Thyroid gland (tissue), 4 donors: ENCODE measurements at regions not wholly inside any gene's neighbourhood (a gene's known extent, or its start where the extent isn't known, plus 50 kb on each side); places are given as distances from the start of the nearest gene placed in this dataset.

Experiments
- DNase-seq, 2 donors: peaks; one replicate each; pipeline ENCODE4 v3.0.0-alpha.2; 2019
- H3K27ac ChIP-seq, 3 donors: fragments of 200-600 bp; sonication (generic); 1 replicate in 2 of 3; 2 replicates in 1 of 3; pipeline ENCODE4 v1.5.1; 2016 to 2019; ENCODE audit warnings: mild to moderate bottlenecking in 1 of 3, moderate library complexity in 1 of 3
- H3K27me3 ChIP-seq: fragments of 200-600 bp; sonication (generic); one replicate; pipeline ENCODE4 v1.5.1; 2019
- H3K36me3 ChIP-seq, 2 donors: fragments of 200-600 bp; sonication (generic); one replicate each; pipeline ENCODE4 v1.5.1; 2016 to 2019
- H3K4me1 ChIP-seq, 2 donors: fragments of 200-600 bp; sonication (generic); one replicate each; pipeline ENCODE4 v1.5.1; 2017 to 2019
- H3K4me3 ChIP-seq, 3 donors: fragments of 200-600 bp; sonication (generic); replicated peaks in 1 of 3; 1 replicate in 2 of 3; 2 replicates in 1 of 3; pipeline ENCODE4 v1.5.1; 2016; ENCODE audit warnings: mild to moderate bottlenecking in 1 of 3
- H3K9me3 ChIP-seq: fragments of 200-600 bp; sonication (generic); one replicate; pipeline ENCODE4 v1.5.1; 2017
- CTCF ChIP-seq, 6 experiments: fragments of 200-600 bp in 3 of 6; fragments of 450-650 bp in 3 of 6; sonication (generic) in 3 of 6; IDR thresholded peaks; one replicate each; pipeline ENCODE4 v1.5.1; 2016 to 2019; ENCODE audit warnings: antibody characterized with exemption in 6 of 6, mild to moderate bottlenecking in 2 of 6, inconsistent platforms in 1 of 6, moderate library complexity in 1 of 6
- POLR2A ChIP-seq, 2 donors: fragments of 450-650 bp; IDR thresholded peaks; one replicate each; pipeline ENCODE4 v1.6.1; 2017; ENCODE audit warnings: antibody characterized with exemption in 2 of 2, mild to moderate bottlenecking in 2 of 2, moderate library complexity in 1 of 2
- WGBS, 2 donors: methylation state at CpG; one replicate each; pipeline ENCODE4 v1.1.5; 2017; 5-methylcytosine and 5-hydroxymethylcytosine counted together
- intact Hi-C: fragments of 100-400 bp; cut with DNase I; formaldehyde crosslinking; loops from one replicate; pipeline ENCODE4 v1.15.1; 2023

- 89 to 92% methylated on average over 3 of the region's 3 CpGs for WGBS, 2 donors
- Histone ChIP-seq H3K27me3 (no peaks in the 10 kb centered on the region), H3K36me3 (no peaks in the 10 kb centered on the region), H3K4me3 (no peak overlapping the region), H3K9me3 (no peaks in the 10 kb centered on the region), H3K4me1 (no peaks in the 10 kb centered on the region), H3K27ac (no peak overlapping the region)
- DNase-seq = no peak
- intact Hi-C loops = no loop called here
- TF ChIP-seq POLR2A (IDR thresholded peaks at IDR 0.05) = no peak
- no peak for TF ChIP-seq CTCF (IDR thresholded peaks at IDR 0.05)
These were observed 105.7 kb upstream of the LUZP2 start for GRCh38 chr11:24391167-24391566.

- Histone ChIP-seq H3K9me3 (no peaks in the 10 kb centered on the region), H3K36me3 (no peaks in the 10 kb centered on the region), H3K27ac (no peak overlapping the region), H3K27me3 (no peaks in the 10 kb centered on the region), H3K4me3 (no peak overlapping the region), H3K4me1 (no peaks in the 10 kb centered on the region)
- DNase-seq = no peak
- 87 to 93% methylated on average over 10 of the region's 10 CpGs for WGBS, 2 donors
- intact Hi-C loops = no loop called here
- TF ChIP-seq CTCF (IDR thresholded peaks at IDR 0.05) = no peak
- TF ChIP-seq POLR2A (IDR thresholded peaks at IDR 0.05) = no peak
These were observed 96.7 kb upstream of the LUZP2 start for GRCh38 chr11:24400059-24400665.

- 67% methylated on average over 6 of the region's 6 CpGs for WGBS, 2 donors
- TF ChIP-seq CTCF (IDR thresholded peaks at IDR 0.05) (no peak), POLR2A (IDR thresholded peaks at IDR 0.05) (no peak)
- no peak overlapping the region for H3K4me3 ChIP-seq
- no peaks in the 10 kb centered on the region for H3K4me1 ChIP-seq
- intact Hi-C loops = no loop called here
- no peaks in the 10 kb centered on the region for H3K36me3 ChIP-seq
- H3K27me3 ChIP-seq = no peaks in the 10 kb centered on the region
- DNase-seq = no peak
- no peak overlapping the region for H3K27ac ChIP-seq
- no peaks in the 10 kb centered on the region for H3K9me3 ChIP-seq
These were observed 90.5 kb upstream of the LUZP2 start for GRCh38 chr11:24406389-24406788.

- Histone ChIP-seq H3K4me3 (no peak overlapping the region), H3K4me1 (no peaks in the 10 kb centered on the region), H3K27me3 (no peaks in the 10 kb centered on the region), H3K36me3 (no peaks in the 10 kb centered on the region), H3K27ac (no peak overlapping the region), H3K9me3 (no peaks in the 10 kb centered on the region)
- WGBS, 2 donors = 95% methylated on average over 9 of the region's 9 CpGs
- intact Hi-C loops = no loop called here
- no peak for DNase-seq
- TF ChIP-seq CTCF (IDR thresholded peaks at IDR 0.05) = no peak
- no peak for TF ChIP-seq POLR2A (IDR thresholded peaks at IDR 0.05)
These were observed 89.9 kb upstream of the LUZP2 start for GRCh38 chr11:24406980-24407379.

- H3K4me3 ChIP-seq = no peak overlapping the region
- intact Hi-C loops = no loop called here
- WGBS, 2 donors = 68 to 76% methylated on average over 3 of the region's 3 CpGs
- no peaks in the 10 kb centered on the region for H3K4me1 ChIP-seq
- DNase-seq = no peak
- no peaks in the 10 kb centered on the region for H3K27me3 ChIP-seq
- H3K36me3 ChIP-seq = no peaks in the 10 kb centered on the region
- no peaks in the 10 kb centered on the region for H3K9me3 ChIP-seq
- TF ChIP-seq POLR2A (IDR thresholded peaks at IDR 0.05) (no peak), CTCF (IDR thresholded peaks at IDR 0.05) (no peak)
- H3K27ac ChIP-seq = no peak overlapping the region
These were observed 89.1 kb upstream of the LUZP2 start for GRCh38 chr11:24407733-24408132.
